NCI-H1694 (cell line): ENCODE measurements at regions not wholly inside any gene's neighbourhood (a gene's known extent, or its start where the extent isn't known, plus 50 kb on each side); places are given as distances from the start of the nearest gene placed in this dataset.
"Not testable (repeated sequence)": the region's sequence is repeated elsewhere in the genome, so short reads cannot be mapped to it uniquely, and the experiment has no call there.

Experiments used
- DNase-seq: peaks from one replicate; lab custom pipeline; 2025; lab: John Stamatoyannopoulos, UW

GRCh38 chr3:118525077-118525476, 509.6 kb downstream of the IGSF11 start:
- no peak for DNase-seq

- DNase-seq = no peak
These were observed 507.7 kb downstream of the IGSF11 start for GRCh38 chr3:118526758-118527513.

GRCh38 chr3:118527514-118528044, 507.1 kb downstream of the IGSF11 start:
- no peak for DNase-seq

- no peak for DNase-seq
These were observed 505.1 kb downstream of the IGSF11 start for GRCh38 chr3:118529554-118529953.

- no peak for DNase-seq
These were observed 504.2 kb downstream of the IGSF11 start for GRCh38 chr3:118530350-118530922.

- not testable (repeated sequence) for DNase-seq
These were observed 503.7 kb downstream of the IGSF11 start for GRCh38 chr3:118530927-118531356.

- DNase-seq = no peak
These were observed 502.8 kb downstream of the IGSF11 start for GRCh38 chr3:118531816-118532215.

GRCh38 chr3:118533676-118534075, 501.0 kb downstream of the IGSF11 start:
- no peak for DNase-seq

GRCh38 chr3:118534519-118534918, 500.1 kb downstream of the IGSF11 start:
- no peak for DNase-seq

- no peak for DNase-seq
These were observed 497.9 kb downstream of the IGSF11 start for GRCh38 chr3:118536764-118537163.

- DNase-seq = no peak
These were observed 497.2 kb downstream of the IGSF11 start for GRCh38 chr3:118537454-118537853.

GRCh38 chr3:118538187-118538586, 496.5 kb downstream of the IGSF11 start:
- no peak for DNase-seq

GRCh38 chr3:118539820-118540447, 494.7 kb downstream of the IGSF11 start:
- not testable (repeated sequence) for DNase-seq

GRCh38 chr3:118540448-118540821, 494.2 kb downstream of the IGSF11 start:
- not testable (repeated sequence) for DNase-seq

GRCh38 chr3:118540826-118541225, 493.8 kb downstream of the IGSF11 start:
- no peak for DNase-seq

- DNase-seq = no peak
These were observed 492.9 kb downstream of the IGSF11 start for GRCh38 chr3:118541796-118542195.

- no peak for DNase-seq
These were observed 490.8 kb downstream of the IGSF11 start for GRCh38 chr3:118543832-118544231.

- DNase-seq = no peak
These were observed 490.2 kb downstream of the IGSF11 start for GRCh38 chr3:118544458-118544857.

- DNase-seq = no peak
These were observed 486.2 kb downstream of the IGSF11 start for GRCh38 chr3:118548434-118548833.

- DNase-seq = no peak
These were observed 484.5 kb downstream of the IGSF11 start for GRCh38 chr3:118550122-118550521.

- no peak for DNase-seq
These were observed 484.1 kb downstream of the IGSF11 start for GRCh38 chr3:118550556-118550955.

- no peak for DNase-seq
These were observed 480.4 kb downstream of the IGSF11 start for GRCh38 chr3:118554148-118554838.
